DND-41 (cell line): ENCODE measurements at regions not wholly inside any gene's neighbourhood (a gene's known extent, or its start where the extent isn't known, plus 50 kb on each side); places are given as distances from the start of the nearest gene placed in this dataset.

Experiments
- ATAC-seq: fragments of 200-7000 bp; cut with Tn5 transposase; 3 replicates; pipeline ENCODE4 v1.9.1; 2021; ENCODE audit warnings: low read depth; ENCODE audit not compliant: insufficient read depth
- DNase-seq: peaks from one replicate; pipeline ENCODE4 v3.0.0-alpha.2; 2020
- H2AFZ ChIP-seq: 2 replicates; pipeline ENCODE4 v1.6.0; 2012; ENCODE audit warnings: low read depth, low read length
- H3K27ac ChIP-seq: 2 replicates; pipeline ENCODE4 v1.5.1; 2012; ENCODE audit warnings: low read length, inconsistent platforms
- H3K27me3 ChIP-seq: fragments of 200-600 bp; sonication (generic); 2 replicates; pipeline ENCODE4 v1.6.0; 2012; ENCODE audit warnings: low read length, mild to moderate bottlenecking, inconsistent platforms; ENCODE audit not compliant: insufficient read depth, poor library complexity
- H3K36me3 ChIP-seq: 2 replicates; pipeline ENCODE4 v1.5.1; 2012; ENCODE audit warnings: low read length, inconsistent platforms; ENCODE audit not compliant: insufficient read depth
- H3K4me1 ChIP-seq: 2 replicates; pipeline ENCODE4 v1.5.1; 2012; ENCODE audit warnings: mild to moderate bottlenecking, low read length; ENCODE audit not compliant: insufficient read depth
- H3K4me2 ChIP-seq: 2 replicates; pipeline ENCODE4 v1.6.0; 2012; ENCODE audit warnings: mild to moderate bottlenecking, moderate library complexity, low read length, inconsistent platforms; ENCODE audit not compliant: insufficient read depth
- H3K4me3 ChIP-seq, 2 experiments: fragments of 200-600 bp in 1 of 2; shearing (Covaris generic) in 1 of 2; 2 replicates each; pipeline ENCODE4 v1.5.1; 2012 to 2016; ENCODE audit warnings: inconsistent platforms in 2 of 2, low read length in 2 of 2, mild to moderate bottlenecking in 2 of 2, low read depth in 1 of 2, moderate library complexity in 1 of 2
- H3K79me2 ChIP-seq: 2 replicates; pipeline ENCODE4 v1.6.0; 2012; ENCODE audit warnings: low read length, inconsistent platforms; ENCODE audit not compliant: insufficient read depth
- H3K9ac ChIP-seq: 2 replicates; pipeline ENCODE4 v1.6.0; 2012; ENCODE audit warnings: low read depth, mild to moderate bottlenecking, inconsistent platforms, low read length, moderate library complexity
- H3K9me3 ChIP-seq: 2 replicates; pipeline ENCODE4 v1.5.1; 2012; ENCODE audit warnings: low read length, moderate library complexity, mild to moderate bottlenecking, inconsistent platforms; ENCODE audit not compliant: insufficient read depth, severe bottlenecking
- H4K20me1 ChIP-seq: 2 replicates; pipeline ENCODE4 v1.6.0; 2012; ENCODE audit warnings: low read length; ENCODE audit not compliant: insufficient read depth
- CTCF ChIP-seq: IDR thresholded peaks from 2 replicates; pipeline ENCODE4 v1.5.1; 2012; ENCODE audit warnings: borderline replicate concordance, low read length, moderate library complexity, mild to moderate bottlenecking; ENCODE audit not compliant: poor library complexity, severe bottlenecking; ENCODE audit errors: extremely low read depth
- EZH2 ChIP-seq: IDR thresholded peaks from 3 replicates; pipeline ENCODE4 v1.6.1; 2012; ENCODE audit warnings: borderline replicate concordance, low read depth, mild to moderate bottlenecking, moderate library complexity, low read length, inconsistent platforms; ENCODE audit not compliant: severe bottlenecking

GRCh38 chr5:8241076-8241475 is 372.1 kb downstream of the MTRR start:
- ATAC-seq = no peak
- no peak overlapping the region for H2AFZ ChIP-seq
- H3K79me2 ChIP-seq = no peaks in the 10 kb centered on the region
- TF ChIP-seq EZH2 (no peak), CTCF (no peak)
- peaks cover 3% of the 10 kb centered on the region for H3K27me3 ChIP-seq
- no peak overlapping the region for H3K9ac ChIP-seq
- DNase-seq = no peak
- no peaks in the 10 kb centered on the region for H3K36me3 ChIP-seq
- H3K4me3 ChIP-seq = no peak overlapping the region
- no peaks in the 10 kb centered on the region for H3K9me3 ChIP-seq
- H3K27ac ChIP-seq = no peak overlapping the region
- no peak overlapping the region for H3K4me2 ChIP-seq
- H4K20me1 ChIP-seq = no peaks in the 10 kb centered on the region
- H3K4me1 ChIP-seq = no peaks in the 10 kb centered on the region

- ATAC-seq = no peak
- TF ChIP-seq CTCF (no peak), EZH2 (no peak)
- H3K27ac ChIP-seq = no peak overlapping the region
Measured at GRCh38 chr5:8241558-8241957, 372.6 kb downstream of the MTRR start.

GRCh38 chr5:8247049-8247899 is 378.3 kb downstream of the MTRR start:
- Histone ChIP-seq H3K4me2 (no peak overlapping the region), H3K9me3 (no peaks in the 10 kb centered on the region), H4K20me1 (no peaks in the 10 kb centered on the region), H2AFZ (no peak overlapping the region), H3K27me3 (no peaks in the 10 kb centered on the region), H3K36me3 (no peaks in the 10 kb centered on the region), H3K4me1 (no peaks in the 10 kb centered on the region), H3K9ac (no peak overlapping the region), H3K4me3 (no peak overlapping the region), H3K79me2 (no peaks in the 10 kb centered on the region), H3K27ac (no peak overlapping the region)
- DNase-seq (no peak), ATAC-seq (no peak)
- TF ChIP-seq CTCF (peak; percentile 32), EZH2 (no peak)

More at GRCh38 chr5:8241558-8241957, 372.6 kb downstream of the MTRR start:
- no peak overlapping the region for H3K9ac ChIP-seq
- no peak for DNase-seq
- no peaks in the 10 kb centered on the region for H3K36me3 ChIP-seq
- H2AFZ ChIP-seq = no peak overlapping the region
- H3K4me1 ChIP-seq = no peaks in the 10 kb centered on the region
- no peak overlapping the region for H3K4me3 ChIP-seq
- H4K20me1 ChIP-seq = no peaks in the 10 kb centered on the region
- no peak overlapping the region for H3K4me2 ChIP-seq
- H3K79me2 ChIP-seq = no peaks in the 10 kb centered on the region
- H3K9me3 ChIP-seq = no peaks in the 10 kb centered on the region
- H3K27me3 ChIP-seq = peaks cover 3% of the 10 kb centered on the region
